OCI-LY7 (cell line): ENCODE measurements at regions not wholly inside any gene's neighbourhood (a gene's known extent, or its start where the extent isn't known, plus 50 kb on each side); places are given as distances from the start of the nearest gene placed in this dataset.

ENCODE experiments used
- CTCF ChIP-seq: fragments of 200-600 bp; sonication (generic); conservative IDR thresholded peaks from 2 replicates; pipeline ENCODE4 v1.5.1; 2014; ENCODE audit warnings: mild to moderate bottlenecking, antibody characterized with exemption, low read length, moderate library complexity, mixed read lengths
- EZH2phosphoT487 ChIP-seq: fragments of 200-600 bp; sonication (generic); IDR thresholded peaks from 2 replicates; pipeline ENCODE4 v1.6.1; 2018; ENCODE audit warnings: low read depth, borderline replicate concordance, mild to moderate bottlenecking, mixed run types, antibody characterized with exemption, low read length, moderate library complexity, mixed read lengths

GRCh38 chr12:130245251-130245650 is 83.0 kb downstream of the FZD10 start:
- TF ChIP-seq EZH2phosphoT487 (no peak), CTCF (no peak)
